ENCODE measurements at regions not wholly inside any gene's neighbourhood (a gene's known extent, or its start where the extent isn't known, plus 50 kb on each side); places are given as distances from the start of the nearest gene placed in this dataset.

GRCh38 chr9:19564396-19565061 lies 155.7 kb downstream of the ACER2 start:
- DNase-seq, result no peak
- 37% methylated on average over 3 of the region's 3 CpGs for WGBS (ENCODE audit: insufficient coverage, low coverage, low lambda C conversion rate, missing lambda C conversion rate)
- no peaks in the 10 kb centered on the region for H3K4me1 ChIP-seq
- no peaks in the 10 kb centered on the region for H3K9me3 ChIP-seq
- no peak for ATAC-seq
- no peaks in the 10 kb centered on the region for H3K36me3 ChIP-seq
- intact Hi-C loops (cut with DNase I), result no loop called here
- H3K4me3 ChIP-seq, result no peak overlapping the region
- TF ChIP-seq CTCF (IDR thresholded peaks at IDR 0.05) (no peak), POLR2A (IDR thresholded peaks at IDR 0.05) (no peak)
- H3K27me3 ChIP-seq, result no peaks in the 10 kb centered on the region
- no peak overlapping the region for H3K27ac ChIP-seq

- TF ChIP-seq CTCF (IDR thresholded peaks at IDR 0.05), result no peak
- no peak for TF ChIP-seq POLR2A (IDR thresholded peaks at IDR 0.05)
- Histone ChIP-seq H3K4me1 (no peaks in the 10 kb centered on the region), H3K27me3 (no peaks in the 10 kb centered on the region), H3K27ac (no peak overlapping the region), H3K36me3 (no peaks in the 10 kb centered on the region), H3K4me3 (no peak overlapping the region), H3K9me3 (no peaks in the 10 kb centered on the region)
- 50% methylated on average over 4 of the region's 4 CpGs for WGBS (ENCODE audit: insufficient coverage, low coverage, low lambda C conversion rate, missing lambda C conversion rate)
- ATAC-seq, result no peak
- intact Hi-C loops (cut with DNase I), result no loop called here
- DNase-seq, result no peak
Observed at GRCh38 chr9:19555214-19555613, 146.4 kb downstream of the ACER2 start.

GRCh38 chr9:19554529-19554928 lies 145.7 kb downstream of the ACER2 start:
- no peaks in the 10 kb centered on the region for H3K9me3 ChIP-seq
- no peak overlapping the region for H3K4me3 ChIP-seq
- ATAC-seq (no peak), DNase-seq (no peak)
- WGBS (ENCODE audit: insufficient coverage, low coverage, low lambda C conversion rate, missing lambda C conversion rate), result 43% methylated on average over 3 of the region's 4 CpGs
- H3K36me3 ChIP-seq, result no peaks in the 10 kb centered on the region
- H3K4me1 ChIP-seq, result no peaks in the 10 kb centered on the region
- H3K27me3 ChIP-seq, result no peaks in the 10 kb centered on the region
- TF ChIP-seq CTCF (IDR thresholded peaks at IDR 0.05) (no peak), POLR2A (IDR thresholded peaks at IDR 0.05) (no peak)
- no peak overlapping the region for H3K27ac ChIP-seq
- intact Hi-C loops (cut with DNase I), result no loop called here

- Histone ChIP-seq H3K9me3 (no peaks in the 10 kb centered on the region), H3K27me3 (no peaks in the 10 kb centered on the region), H3K4me1 (no peaks in the 10 kb centered on the region), H3K36me3 (no peaks in the 10 kb centered on the region), H3K27ac (no peak overlapping the region), H3K4me3 (no peak overlapping the region)
- intact Hi-C loops (cut with DNase I), result no loop called here
- no peak for TF ChIP-seq POLR2A (IDR thresholded peaks at IDR 0.05)
- no peak for DNase-seq
- no peak for ATAC-seq
Observed at GRCh38 chr9:19553441-19553840, 144.6 kb downstream of the ACER2 start.

- Histone ChIP-seq H3K9me3 (no peaks in the 10 kb centered on the region), H3K4me3 (no peak overlapping the region), H3K36me3 (no peaks in the 10 kb centered on the region), H3K27ac (no peak overlapping the region), H3K4me1 (no peaks in the 10 kb centered on the region), H3K27me3 (no peaks in the 10 kb centered on the region)
- intact Hi-C loops (cut with DNase I), result no loop called here
- no peak for ATAC-seq
- no peak for TF ChIP-seq POLR2A (IDR thresholded peaks at IDR 0.05)
- no peak for TF ChIP-seq CTCF (IDR thresholded peaks at IDR 0.05)
- no peak for DNase-seq
- 55% methylated on average over 3 of the region's 3 CpGs for WGBS (ENCODE audit: insufficient coverage, low coverage, low lambda C conversion rate, missing lambda C conversion rate)
Observed at GRCh38 chr9:19552282-19553105, 143.7 kb downstream of the ACER2 start.

Measured in right lobe of liver (tissue), 6 donors.